Stimulated activated CD4-positive, alpha-beta T cell treated with anti-CD3 and anti-CD28 coated beads, TNF-alpha, amount 100 ng/mL, for 4 hours (primary cell): ENCODE measurements at regions not wholly inside any gene's neighbourhood (a gene's known extent, or its start where the extent isn't known, plus 50 kb on each side); places are given as distances from the start of the nearest gene placed in this dataset.
"Not testable (repeated sequence)": the region's sequence is repeated elsewhere in the genome, so short reads cannot be mapped to it uniquely, and the experiment has no call there.

Experiments
- DNase-seq, 3 experiments: peaks; one replicate each; pipeline ENCODE4 v3.0.0-alpha.2; 2020; ENCODE audit warnings: low read depth in 3 of 3

DNA sequence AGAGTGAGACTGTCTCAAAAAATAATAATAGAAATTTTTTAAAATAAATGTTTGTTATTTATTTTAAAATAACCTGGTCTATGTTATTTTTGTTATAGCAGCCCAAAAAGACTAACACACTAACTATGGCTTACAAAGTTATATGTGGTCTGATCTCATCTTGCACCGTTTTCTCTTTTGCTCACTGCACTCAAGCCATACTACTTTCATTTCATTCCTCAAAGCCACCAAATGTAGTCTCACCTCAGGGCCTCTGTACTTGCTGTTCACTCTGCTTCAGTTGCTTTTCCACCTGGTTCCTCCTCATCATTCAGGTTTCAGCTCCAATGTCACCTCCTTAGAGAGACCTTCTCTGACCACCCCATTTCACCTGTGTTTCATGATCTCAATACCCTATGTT is 55.2 kb upstream of the MDM1 start:
- no peak for DNase-seq

DNA sequence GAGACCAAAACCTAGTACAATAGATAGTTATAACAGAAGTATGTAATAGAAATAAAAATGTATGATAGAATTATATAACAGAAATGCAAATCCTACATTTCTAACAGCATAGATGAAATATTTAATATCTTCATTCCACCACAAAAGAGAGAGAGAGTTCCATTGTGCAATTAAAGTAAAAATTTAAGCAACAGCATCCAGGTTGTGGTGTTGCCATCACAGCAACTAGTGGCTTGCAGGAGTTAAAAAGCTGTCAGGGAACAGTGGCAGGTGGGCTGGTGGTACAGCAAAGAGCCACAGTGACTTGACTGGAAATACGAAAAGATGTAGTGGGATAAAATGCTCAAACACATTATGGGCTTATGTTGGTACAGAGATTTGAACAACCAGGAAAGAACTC is 57.1 kb upstream of the MDM1 start:
- no peak for DNase-seq

DNA sequence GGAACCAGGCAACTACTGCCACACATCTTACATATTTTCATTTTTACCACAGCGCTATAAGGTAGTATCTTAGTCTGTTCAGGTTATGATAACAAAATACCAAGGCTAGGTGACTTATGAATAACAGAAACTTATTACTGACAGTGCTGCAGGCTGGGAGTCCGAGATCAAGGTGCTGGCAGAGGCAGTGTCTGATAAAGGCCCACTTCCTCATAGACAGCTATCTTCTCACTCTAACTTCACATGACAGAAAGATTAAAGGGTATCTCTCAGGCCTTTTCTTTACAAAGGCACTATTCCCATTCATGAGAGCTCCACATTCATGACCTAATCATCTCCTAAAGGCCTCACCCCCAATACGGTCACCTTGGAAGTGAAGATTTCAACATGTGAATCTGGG is 59.8 kb upstream of the MDM1 start:
- no peak for DNase-seq

DNA sequence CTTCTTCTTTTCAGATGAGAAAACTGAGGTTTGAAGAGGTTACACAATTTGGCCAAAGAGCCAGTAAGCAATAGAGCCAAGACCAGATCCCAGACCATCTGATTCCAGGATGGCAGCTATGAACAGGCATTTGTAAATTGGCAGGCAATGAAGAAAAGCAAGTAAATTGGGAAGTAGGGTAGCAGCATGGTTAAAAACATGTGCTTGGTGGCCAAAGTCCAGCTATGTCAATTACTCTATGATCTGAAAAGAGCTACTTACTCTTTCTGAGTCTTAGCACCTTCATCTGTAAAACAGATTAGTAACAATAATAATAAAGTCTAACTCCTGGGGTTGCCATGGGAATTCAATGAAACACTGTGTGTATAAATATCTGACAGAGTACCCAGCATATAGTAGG is 60.2 kb upstream of the MDM1 start:
- DNase-seq: no peak

DNA sequence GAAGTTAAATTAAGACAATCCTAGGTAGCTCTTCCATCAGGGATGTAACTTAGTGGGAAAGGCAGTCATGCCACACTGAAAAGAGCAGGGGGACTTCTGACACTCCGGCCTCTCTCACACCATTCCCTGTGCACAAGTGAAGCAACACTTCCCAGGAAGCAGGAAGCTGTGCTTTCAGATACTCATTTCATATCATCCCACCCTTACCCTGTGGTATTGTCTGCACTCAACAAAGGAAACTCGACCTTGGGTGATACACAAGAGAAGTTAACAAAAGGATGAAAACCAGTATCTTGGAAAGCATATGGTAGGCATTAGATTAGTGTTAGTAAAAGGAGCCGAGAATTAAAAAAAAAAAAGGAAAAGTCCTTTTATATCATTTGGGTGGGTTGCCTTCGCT is 61.3 kb upstream of the MDM1 start:
- DNase-seq: no peak

DNA sequence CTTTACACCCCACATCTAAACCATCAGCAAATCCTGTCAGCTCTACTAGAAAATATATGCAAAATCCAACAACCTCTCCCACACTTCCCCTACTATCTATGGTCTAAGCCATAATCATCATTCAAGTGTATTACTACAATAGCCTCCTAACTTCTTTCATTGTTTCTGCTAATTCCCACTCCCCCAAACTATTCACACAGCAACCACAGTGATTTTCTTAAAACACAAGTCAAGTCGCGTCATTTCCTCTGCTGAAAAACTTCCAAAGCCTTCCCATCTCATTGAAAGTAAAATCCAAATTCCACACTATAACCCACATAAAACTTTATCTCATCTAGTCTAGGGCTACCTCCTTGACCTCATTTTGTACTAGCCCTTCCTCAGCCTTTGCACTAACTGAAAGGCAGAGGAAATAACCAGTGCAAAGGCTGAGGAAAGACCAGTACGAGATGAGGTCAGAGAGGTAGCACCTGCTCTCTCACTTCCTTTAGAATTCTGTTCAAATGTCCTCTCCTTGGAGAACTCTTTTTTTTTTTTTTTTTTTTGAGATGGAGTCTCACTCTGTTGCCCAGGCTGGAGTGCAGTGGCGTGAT is 65.5 kb upstream of the MDM1 start:
- no peak for DNase-seq

DNA sequence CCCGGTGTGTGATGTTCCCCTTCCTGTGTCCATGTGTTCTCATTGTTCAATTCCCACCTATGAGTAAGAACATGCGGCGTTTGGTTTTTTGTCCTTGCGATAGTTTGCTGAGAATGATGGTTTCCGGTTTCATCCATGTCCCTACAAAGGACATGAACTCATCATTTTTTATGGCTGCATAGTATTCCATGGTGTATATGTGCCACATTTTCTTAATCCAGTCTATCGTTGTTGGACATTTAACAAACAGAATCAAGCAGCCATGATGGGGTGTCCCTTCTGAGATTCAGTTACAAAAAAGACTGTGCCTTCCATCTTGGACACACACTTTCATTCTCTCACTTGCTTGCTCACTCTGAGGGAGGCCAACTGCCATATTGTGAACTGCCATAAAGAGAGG is 66.5 kb upstream of the MDM1 start:
- DNase-seq: not testable (repeated sequence)

DNA sequence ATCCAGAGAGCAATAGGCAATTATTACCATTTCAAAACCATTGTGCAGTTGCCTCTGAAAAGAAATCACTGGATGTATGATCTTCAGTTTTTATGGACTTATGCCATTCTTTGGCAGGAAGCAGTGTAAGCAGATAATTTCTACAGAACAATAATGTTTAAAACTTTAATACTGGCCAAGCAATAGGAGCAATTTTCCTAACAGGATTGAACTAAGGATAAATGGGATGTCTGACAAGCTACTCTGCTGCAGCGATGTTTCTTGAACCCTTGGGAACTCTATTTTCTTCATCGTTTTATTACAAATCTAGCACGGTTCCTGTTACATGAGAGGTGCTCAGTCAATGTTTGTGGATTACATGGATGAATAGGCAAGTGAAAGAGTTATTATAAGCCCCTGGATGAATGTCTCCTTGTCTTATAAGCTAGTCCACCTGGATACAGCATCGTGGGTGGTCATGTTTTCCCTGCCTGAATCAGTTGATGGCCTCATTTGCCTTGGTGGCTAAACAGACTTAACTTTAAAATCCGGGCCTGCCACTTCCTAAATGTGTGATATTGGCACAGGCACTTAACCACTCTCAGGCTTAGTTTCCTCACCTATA is 68.2 kb upstream of the MDM1 start:
- DNase-seq: no peak

DNA sequence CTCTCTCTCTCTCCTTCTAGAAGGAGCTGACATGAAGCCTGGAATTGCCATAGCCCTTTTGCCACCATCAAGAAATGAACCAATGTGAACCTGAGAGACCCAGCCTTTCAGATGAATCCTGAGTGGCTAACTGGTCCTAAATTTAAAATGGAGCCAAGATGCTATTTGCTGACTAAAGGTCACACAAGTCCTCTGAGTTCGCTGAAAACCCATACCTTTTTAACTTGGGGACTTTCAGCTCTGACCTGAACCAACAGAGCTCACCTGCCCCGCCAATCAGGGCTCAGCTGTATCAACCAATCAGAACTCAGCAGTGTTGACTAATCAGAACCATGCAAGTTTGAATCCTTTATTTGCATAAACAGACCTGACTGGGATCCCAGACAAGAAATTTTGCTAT is 70.3 kb upstream of the MDM1 start:
- no peak for DNase-seq

DNA sequence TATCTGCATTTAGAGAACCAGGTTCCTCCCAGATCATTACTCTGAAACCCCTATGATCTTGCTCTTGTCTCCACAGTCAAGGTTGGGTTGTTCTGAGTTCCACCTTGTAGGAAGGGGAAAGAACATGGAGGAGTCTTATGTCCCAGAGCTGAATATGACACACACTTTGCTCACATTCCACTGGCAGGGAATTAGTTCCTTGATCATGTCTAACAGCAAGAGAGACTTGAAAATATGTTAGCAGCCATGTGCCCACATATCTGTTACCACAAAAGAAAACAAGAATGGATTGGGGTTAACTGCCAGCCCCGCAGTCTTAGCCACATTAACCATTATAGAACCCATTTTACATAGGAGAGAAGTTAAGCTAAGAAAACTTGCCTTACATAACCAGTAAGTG is 71.1 kb upstream of the MDM1 start:
- DNase-seq: no peak

DNA sequence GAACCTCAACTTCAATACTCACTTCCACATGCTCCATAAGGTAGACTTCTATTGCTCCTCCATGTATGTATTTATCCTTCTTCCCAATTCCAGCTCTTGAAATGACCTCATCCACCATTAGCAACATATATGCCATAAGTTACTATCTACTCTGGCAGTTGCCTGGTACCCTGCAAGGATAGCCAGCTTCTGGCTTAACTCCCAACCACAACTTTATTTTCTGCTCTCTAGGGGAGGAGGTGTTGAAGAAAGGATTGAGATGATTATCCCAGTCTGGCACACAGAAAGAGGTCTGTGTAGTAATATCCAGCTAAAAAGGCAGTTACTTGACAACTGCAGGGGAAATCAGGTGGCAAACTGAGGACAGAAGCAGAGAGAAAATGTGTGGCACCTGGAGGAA is 71.5 kb upstream of the MDM1 start:
- no peak for DNase-seq

DNA sequence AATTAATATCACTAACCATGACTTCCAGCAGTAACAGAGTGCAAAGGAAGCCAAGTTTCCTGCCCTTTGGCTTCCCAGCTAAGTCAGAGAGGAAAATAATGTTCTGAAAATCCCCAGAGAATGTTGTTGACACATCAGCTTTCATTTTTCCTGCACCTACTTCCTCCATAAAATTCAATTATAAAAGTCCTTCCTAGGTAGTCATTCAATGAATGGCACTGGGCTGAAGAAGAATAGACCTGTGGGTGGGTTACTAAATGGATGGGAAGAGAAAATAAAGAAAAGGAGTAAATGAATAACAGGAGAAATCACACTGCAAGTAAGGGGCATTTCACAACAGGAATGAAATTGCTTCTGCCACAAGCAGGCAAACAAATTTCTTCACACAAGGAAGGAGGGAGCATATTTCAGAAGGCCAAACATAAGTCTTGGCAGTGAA is 73.2 kb upstream of the MDM1 start:
- DNase-seq: no peak

DNA sequence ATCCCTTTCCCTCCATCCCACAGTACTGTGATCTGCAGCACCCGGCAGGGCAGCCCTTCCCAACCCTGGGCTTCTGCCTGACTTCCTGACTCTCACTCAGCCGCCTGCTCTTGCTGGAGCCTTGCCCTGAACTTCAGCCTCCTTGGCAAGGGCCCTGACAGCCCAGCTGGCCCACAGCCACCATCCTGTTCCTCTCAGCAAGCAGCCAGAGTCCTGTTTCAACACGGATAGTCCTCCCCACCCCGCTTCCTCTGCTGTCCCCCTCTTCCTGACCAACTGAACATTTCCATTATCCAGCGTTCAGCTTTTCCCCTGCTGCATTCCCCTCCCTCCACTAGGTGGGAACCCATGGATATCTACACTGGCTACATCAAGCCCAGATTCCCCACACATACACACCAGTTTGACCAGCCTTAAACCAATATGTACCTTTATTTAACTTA is 74.0 kb upstream of the MDM1 start:
- DNase-seq: no peak

DNA sequence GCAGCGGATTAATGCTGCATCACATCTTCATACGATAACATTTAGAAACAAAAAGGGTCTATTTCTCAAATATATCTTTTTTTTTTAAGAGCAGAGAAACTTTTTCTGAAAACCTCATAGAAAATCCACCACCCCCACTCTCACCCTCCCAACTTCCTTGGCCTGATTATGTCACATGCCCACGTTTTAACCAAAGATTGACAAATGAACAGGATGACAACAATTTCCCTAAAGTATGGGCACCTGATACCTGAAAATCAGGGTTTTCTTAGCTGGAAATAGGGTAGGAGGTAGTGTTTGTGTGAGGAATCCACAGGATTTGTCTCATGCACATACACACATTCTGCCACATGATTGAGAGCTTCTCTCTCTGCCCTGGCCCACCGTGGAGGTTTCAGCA is 74.7 kb upstream of the MDM1 start:
- DNase-seq: no peak

DNA sequence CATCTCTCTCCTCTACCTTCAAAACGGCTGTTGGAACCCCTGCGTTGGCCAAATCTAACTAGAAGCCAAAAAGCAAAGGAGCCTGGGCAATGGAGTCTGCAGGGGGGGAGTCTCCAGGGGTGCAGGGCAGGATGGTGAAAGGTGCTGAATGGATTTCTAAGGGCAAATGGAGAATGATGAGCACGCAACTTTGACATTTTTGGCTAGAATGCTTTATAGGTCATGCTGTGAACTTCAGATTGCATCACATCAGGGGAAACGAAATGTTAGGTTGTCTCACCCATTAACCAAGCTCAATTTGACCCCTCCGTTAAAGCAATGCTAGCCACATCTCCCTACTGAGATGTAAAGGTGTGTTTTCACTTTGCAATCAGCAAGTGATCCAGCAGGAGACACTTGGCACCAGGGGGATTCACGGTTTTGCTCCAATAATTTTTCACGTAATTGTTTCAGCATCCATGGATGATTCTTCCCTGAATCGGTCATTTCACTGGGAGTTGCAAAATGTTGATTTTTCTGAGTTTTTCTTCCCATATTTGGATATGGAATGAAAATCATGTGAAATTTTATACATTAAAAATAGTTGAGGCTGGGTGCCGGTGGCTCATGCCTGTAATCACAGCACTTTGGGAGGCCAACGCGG is 78.0 kb upstream of the MDM1 start:
- DNase-seq: no peak

DNA sequence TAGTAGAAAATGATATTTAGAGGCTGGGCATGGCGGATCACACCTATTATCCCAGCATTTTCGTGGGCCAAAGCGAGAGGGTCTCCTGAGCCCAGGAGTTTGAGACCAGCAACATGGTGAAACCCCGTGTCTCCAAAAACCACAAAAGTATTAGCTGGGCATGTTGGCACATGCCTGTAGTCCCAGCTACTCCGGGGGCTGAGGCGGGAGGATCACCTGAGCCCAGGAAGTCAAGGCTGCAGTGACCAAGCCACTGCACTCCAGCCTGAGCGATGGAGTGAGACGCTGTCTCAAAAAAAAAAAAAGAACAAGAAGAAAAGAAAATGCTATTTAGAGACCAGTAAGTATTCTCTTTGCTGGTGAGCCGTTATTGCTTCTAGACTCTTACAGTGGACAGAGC is 79.2 kb upstream of the MDM1 start:
- DNase-seq: no peak

DNA sequence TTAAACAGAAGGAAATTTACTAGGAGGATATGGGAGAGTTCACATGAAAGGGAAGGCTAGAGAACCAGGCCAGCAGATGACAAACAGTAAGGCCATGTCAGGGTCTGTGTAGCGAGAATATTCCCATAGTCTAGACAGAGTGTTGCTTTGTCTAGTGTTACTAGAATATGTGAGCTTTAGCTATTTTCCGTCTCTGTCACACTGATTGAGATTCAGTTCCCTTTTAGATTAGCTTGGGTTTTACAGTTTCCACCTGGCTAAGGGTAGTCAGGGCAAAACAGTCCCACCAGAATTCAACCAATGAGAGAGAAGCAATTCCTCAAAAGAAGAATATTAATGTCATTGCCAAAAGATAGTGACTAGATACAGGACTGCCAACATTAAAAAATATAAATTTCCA is 82.8 kb upstream of the MDM1 start:
- DNase-seq: no peak

DNA sequence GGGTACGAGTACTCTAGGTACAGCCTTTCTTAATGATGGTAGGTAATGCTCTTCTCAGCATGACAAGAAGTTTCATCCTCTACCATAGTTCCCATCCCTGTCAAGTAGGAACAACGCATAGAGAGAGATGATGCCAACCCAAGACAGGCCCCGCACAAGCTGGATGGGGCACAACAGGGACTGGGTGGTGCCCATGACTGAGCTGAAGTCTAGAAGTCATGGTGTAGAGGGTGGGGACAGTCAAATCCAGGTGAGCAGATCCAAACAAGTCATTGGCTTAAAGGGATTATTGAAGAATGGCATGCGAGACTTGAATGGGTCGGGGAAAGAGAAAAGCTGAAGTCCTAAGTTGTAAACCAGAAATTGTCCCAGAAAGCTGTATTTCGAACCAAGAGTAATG is 84.2 kb upstream of the MDM1 start:
- DNase-seq: no peak

DNA sequence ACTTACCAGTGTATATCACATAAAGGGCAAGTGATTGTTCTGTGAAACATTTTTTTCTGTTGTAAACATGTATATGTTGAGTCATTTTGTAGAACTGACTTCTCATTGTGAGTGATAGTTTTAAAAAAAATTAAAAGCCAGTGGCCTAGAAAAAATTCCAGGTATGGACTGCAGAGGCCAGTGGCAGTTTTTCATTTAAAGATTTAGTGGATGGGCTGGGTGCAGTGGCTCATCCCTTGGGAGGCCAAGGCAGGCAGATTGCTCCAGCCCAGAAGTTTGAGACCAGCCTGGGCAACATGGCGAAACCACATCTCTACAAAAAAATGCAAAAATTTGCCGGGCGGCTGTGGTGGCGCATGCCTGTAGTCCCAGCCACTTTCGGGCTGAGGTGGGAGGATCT is 84.7 kb upstream of the MDM1 start:
- DNase-seq: no peak

DNA sequence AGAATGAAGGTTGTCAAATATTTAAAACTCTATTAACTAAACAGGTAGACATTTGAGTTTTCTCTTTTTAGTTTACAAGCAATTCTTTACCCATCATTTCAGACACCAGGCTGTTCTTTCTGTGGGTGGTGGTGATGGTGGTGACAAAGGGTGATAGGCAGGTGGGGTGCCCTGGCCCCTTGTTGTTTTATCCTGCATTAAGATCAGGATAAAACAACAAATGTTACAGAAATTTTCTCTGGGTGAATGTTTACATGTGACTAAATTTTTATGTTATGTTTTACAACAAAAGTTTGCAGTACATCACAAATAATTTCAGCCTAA is 85.9 kb upstream of the MDM1 start:
- DNase-seq: no peak

DNA sequence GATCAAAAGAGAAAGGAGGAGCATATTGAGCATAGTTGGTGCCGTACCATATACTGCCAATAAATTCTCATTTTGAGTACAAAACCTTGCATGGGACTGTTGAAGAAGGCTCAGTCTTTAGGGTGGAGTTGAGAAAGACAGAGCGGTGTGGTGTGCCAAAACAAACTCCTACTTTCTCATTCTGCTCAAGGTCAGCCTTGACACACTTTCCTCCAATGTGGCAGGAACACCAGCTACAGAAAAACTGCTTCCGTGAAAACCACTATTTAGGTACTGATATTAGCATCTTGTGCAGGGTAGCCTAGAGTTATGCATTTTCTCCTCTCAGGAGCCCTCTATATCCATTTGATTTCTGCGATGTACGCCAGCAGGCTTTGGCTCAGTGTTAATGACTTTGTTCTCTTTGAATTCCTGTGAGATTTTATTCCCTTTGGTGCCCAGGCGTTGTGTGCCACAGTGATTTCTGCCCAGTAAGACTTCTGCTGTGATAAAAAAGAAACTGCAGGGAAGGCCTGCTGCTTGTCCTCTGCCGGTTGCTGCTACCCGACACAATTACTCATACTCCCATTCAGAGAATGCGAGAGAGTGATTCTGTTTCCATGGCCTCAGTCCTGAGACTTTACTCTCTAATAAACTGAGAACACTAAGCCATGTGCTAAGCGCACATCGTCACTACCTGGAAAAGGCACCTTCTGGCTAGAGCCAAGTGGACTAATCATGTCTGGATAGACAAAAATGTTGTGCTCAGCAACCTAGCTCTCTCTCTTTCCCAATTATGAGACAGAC is 88.3 kb upstream of the MDM1 start:
- no peak for DNase-seq

DNA sequence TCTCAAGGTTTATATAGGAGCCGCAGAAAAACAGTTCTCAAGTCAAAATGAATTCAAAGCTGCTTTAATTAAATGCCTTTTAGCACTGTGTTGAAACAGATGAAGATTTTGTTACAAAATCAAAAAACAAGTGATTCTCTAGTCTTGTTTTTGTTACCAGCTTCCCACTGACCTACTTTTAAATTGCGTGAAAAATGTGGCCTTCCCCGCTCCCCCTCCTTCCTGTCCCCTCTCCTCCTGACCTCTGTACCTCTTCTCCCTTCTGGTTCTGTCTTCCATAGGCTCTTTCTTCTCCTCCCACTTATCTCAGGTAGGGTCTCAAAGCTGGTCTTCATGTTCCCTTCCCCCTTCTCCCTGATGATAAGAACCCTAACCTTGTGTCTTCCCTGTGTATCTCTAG is 90.0 kb upstream of the MDM1 start:
- DNase-seq: no peak

DNA sequence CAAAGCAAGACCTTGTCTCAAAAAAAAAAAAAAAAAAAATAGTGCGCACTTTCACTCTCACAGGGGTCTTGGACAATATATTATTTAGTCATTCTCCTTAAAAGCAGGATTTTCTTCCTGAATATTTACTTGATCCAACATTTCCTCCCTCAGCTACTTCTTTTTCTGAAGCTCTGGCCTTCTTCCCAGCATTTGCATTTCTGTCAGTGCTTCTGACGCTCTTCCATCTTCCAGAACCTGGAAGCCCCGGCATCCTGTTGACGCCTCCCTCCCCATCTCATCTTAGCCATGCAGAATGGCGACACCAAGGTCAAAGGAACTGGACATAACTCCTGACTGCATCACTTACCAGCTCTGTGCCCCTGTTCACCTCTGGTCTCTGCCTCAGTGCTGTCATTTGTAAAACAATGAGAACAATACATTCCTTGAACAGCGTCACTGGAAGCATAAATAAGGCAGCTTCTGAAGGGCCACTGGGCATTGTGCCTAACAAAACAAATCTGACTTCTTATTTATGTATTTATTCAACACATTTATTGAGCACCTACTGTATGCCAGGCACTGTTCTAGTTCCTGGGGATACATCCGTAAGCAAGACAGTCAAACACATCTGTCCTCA is 90.9 kb upstream of the MDM1 start:
- no peak for DNase-seq
